ENCODE measurements at regions not wholly inside any gene's neighbourhood (a gene's known extent, or its start where the extent isn't known, plus 50 kb on each side); places are given as distances from the start of the nearest gene placed in this dataset.

DNA sequence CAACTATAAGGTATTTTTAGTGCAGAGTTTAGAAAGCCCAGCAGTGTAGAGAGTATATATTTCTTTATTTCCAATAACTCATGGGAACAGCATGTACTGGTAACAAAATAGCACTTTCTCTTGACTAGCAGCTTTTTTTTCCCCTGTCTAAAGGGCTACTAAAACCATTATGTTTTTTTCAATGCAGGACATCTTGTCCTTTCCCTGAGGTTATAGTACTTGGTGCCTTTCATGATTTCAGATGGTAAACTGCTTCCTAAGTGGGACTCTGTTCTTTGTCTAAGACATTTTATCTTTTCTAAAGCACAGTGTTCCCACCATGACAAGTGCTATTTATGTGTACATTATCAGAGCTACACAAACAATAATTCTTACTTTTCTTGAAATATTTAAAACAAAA lies 122.3 kb downstream of the SLC24A2 start:
- DNase-seq (ENCODE audit: low read depth) = no peak
- no peak overlapping the region for H3K4me3 ChIP-seq (ENCODE audit: low read depth, low read length)
- no peaks in the 10 kb centered on the region for H3K27me3 ChIP-seq (ENCODE audit: control insufficient read depth, insufficient read depth, low read length)
- no peak for TF ChIP-seq CTCF (IDR thresholded peaks at IDR 0.05; ENCODE audit: insufficient read depth, low read length, poor library complexity, severe bottlenecking)
- no peaks in the 10 kb centered on the region for H3K36me3 ChIP-seq (ENCODE audit: control insufficient read depth, insufficient read depth, low read length)

GRCh38 chr9:19665146-19665863 lies 123.5 kb downstream of the SLC24A2 start:
- TF ChIP-seq CTCF (IDR thresholded peaks at IDR 0.05; ENCODE audit: insufficient read depth, low read length, poor library complexity, severe bottlenecking) = no peak

GRCh38 chr9:19663570-19663969 lies 125.3 kb downstream of the SLC24A2 start:
- Histone ChIP-seq H3K36me3 (ENCODE audit: control insufficient read depth, insufficient read depth, low read length) (no peaks in the 10 kb centered on the region), H3K27me3 (ENCODE audit: control insufficient read depth, insufficient read depth, low read length) (no peaks in the 10 kb centered on the region), H3K4me3 (ENCODE audit: low read depth, low read length) (no peak overlapping the region)
- DNase-seq (ENCODE audit: low read depth) = no peak
- TF ChIP-seq CTCF (IDR thresholded peaks at IDR 0.05; ENCODE audit: insufficient read depth, low read length, poor library complexity, severe bottlenecking) = no peak

More at GRCh38 chr9:19665146-19665863, 123.5 kb downstream of the SLC24A2 start:
- Histone ChIP-seq H3K36me3 (ENCODE audit: control insufficient read depth, insufficient read depth, low read length) (no peaks in the 10 kb centered on the region), H3K27me3 (ENCODE audit: control insufficient read depth, insufficient read depth, low read length) (no peaks in the 10 kb centered on the region), H3K4me3 (ENCODE audit: low read depth, low read length) (no peak overlapping the region)
- DNase-seq (ENCODE audit: low read depth) = no peak

DNA sequence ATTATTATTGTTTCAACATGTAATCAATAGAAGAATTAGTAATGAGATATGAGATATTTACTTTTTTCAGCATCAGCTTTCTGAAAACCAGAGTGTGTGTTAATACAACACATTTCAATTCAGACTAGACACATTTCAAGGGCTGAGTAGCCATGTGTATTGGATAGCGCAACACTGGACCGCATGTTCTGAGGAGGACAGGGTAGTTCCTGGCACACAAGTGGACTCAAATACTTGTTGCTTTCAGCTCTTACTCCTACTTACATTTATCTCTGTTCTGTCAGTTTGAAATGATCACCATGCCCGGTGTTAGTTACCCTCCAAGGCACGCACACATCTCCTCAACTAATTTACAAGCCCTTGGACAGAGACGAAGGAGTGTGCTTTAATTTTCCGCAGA lies 126.6 kb downstream of the SLC24A2 start:
- Histone ChIP-seq H3K4me3 (ENCODE audit: low read depth, low read length) (no peak overlapping the region), H3K36me3 (ENCODE audit: control insufficient read depth, insufficient read depth, low read length) (no peaks in the 10 kb centered on the region), H3K27me3 (ENCODE audit: control insufficient read depth, insufficient read depth, low read length) (no peaks in the 10 kb centered on the region)
- no peak for DNase-seq (ENCODE audit: low read depth)
- no peak for TF ChIP-seq CTCF (IDR thresholded peaks at IDR 0.05; ENCODE audit: insufficient read depth, low read length, poor library complexity, severe bottlenecking)

DNA sequence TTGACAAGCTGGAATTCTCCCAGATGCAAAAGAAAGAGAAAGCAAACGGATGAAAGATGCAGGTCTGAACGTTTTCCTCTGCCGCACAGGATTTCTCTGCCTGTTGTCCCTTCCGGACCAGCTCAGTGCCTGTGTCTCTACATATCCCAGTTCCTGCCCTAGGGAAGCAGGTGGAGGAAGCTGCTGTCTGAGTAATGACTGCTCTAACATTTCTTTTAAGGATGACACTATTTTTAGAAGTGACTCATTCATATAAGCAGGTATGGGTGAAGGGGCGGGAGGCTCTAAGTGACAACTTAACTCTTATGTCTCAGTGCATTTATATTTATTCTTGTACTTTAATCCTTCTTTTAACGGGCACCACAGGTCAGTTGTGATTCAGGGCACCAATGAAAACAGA lies 128.8 kb downstream of the SLC24A2 start:
- Histone ChIP-seq H3K4me3 (ENCODE audit: low read depth, low read length) (no peak overlapping the region), H3K27me3 (ENCODE audit: control insufficient read depth, insufficient read depth, low read length) (no peaks in the 10 kb centered on the region), H3K36me3 (ENCODE audit: control insufficient read depth, insufficient read depth, low read length) (no peaks in the 10 kb centered on the region)
- no peak for TF ChIP-seq CTCF (IDR thresholded peaks at IDR 0.05; ENCODE audit: insufficient read depth, low read length, poor library complexity, severe bottlenecking)
- no peak for DNase-seq (ENCODE audit: low read depth)

DNA sequence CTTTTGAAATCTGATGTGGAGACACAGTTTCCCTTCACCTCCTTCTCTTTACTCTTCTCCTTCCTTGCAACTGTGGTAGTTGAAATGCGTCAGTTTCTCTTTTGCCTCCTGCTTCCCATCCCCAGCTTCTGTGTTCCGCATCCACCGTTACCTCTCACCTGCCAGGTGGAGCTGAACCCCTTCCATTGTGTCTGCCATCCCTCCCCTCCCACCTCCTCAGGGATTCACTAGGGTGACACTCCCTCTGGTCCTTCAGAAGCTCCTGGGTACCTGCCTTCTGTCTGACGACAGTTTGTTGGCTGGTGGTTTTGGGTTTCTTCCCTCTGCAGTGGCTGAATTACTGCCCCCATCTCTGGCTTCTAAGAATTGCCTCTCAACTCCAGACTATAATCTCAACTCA lies 132.1 kb downstream of the SLC24A2 start:
- H3K4me3 ChIP-seq (ENCODE audit: low read depth, low read length) = no peak overlapping the region
- TF ChIP-seq CTCF (IDR thresholded peaks at IDR 0.05; ENCODE audit: insufficient read depth, low read length, poor library complexity, severe bottlenecking) = no peak
- no peaks in the 10 kb centered on the region for H3K27me3 ChIP-seq (ENCODE audit: control insufficient read depth, insufficient read depth, low read length)
- no peaks in the 10 kb centered on the region for H3K36me3 ChIP-seq (ENCODE audit: control insufficient read depth, insufficient read depth, low read length)
- no peak for DNase-seq (ENCODE audit: low read depth)
